ENCODE measurements at regions not wholly inside any gene's neighbourhood (a gene's known extent, or its start where the extent isn't known, plus 50 kb on each side); places are given as distances from the start of the nearest gene placed in this dataset.

DNA sequence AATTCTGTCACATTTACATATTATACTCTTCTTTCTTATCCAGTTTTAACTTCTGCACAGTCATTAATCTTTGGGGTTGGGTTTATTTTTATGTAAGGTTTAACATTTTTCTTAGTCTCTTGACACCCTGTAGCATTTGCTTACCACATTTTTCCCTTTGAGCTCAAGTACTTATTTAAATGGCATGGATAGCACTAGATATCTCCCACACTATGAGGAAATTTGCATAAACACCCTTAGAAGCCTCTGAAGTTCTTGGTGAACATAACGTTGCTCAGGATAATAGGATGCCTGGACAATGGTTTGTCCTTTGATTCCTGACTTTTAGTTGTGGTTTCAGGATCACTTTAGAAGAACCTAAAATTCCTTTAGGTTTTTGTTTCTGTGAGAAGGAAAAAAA is 338.9 kb downstream of the PCDH17 start:
- no peak for TF ChIP-seq TAF1 (IDR thresholded peaks at IDR 0.05; ENCODE audit: borderline replicate concordance, insufficient read depth, low read length)
- no peak for TF ChIP-seq REST (IDR thresholded peaks at IDR 0.05; ENCODE audit: insufficient read depth in 1 of 2, low read depth in 2 of 2, low read length in 2 of 2)
- no peak for TF ChIP-seq SIN3A (IDR thresholded peaks at IDR 0.05; ENCODE audit: borderline replicate concordance, insufficient read depth, low read length)
- no peak for TF ChIP-seq POLR2AphosphoS5 (IDR thresholded peaks at IDR 0.05; ENCODE audit: low read depth, low read length)
- no peak for TF ChIP-seq FOXP2 (optimal IDR thresholded peaks at IDR 0.05; ENCODE audit: borderline replicate concordance, extremely low read depth, extremely low read length, insufficient read depth)

GRCh38 chr13:57982782-57983181 is 351.2 kb downstream of the PCDH17 start:
- TF ChIP-seq REST (IDR thresholded peaks at IDR 0.05; ENCODE audit: insufficient read depth in 1 of 2, low read depth in 2 of 2, low read length in 2 of 2) (no peak), TAF1 (IDR thresholded peaks at IDR 0.05; ENCODE audit: borderline replicate concordance, insufficient read depth, low read length) (no peak), SIN3A (IDR thresholded peaks at IDR 0.05; ENCODE audit: borderline replicate concordance, insufficient read depth, low read length) (no peak), FOXP2 (optimal IDR thresholded peaks at IDR 0.05; ENCODE audit: borderline replicate concordance, extremely low read depth, extremely low read length, insufficient read depth) (no peak)

- TF ChIP-seq POLR2AphosphoS5 (IDR thresholded peaks at IDR 0.05; ENCODE audit: low read depth, low read length) (no peak), REST (IDR thresholded peaks at IDR 0.05; ENCODE audit: insufficient read depth in 1 of 2, low read depth in 2 of 2, low read length in 2 of 2) (no peak), TAF1 (IDR thresholded peaks at IDR 0.05; ENCODE audit: borderline replicate concordance, insufficient read depth, low read length) (no peak), SIN3A (IDR thresholded peaks at IDR 0.05; ENCODE audit: borderline replicate concordance, insufficient read depth, low read length) (no peak), FOXP2 (optimal IDR thresholded peaks at IDR 0.05; ENCODE audit: borderline replicate concordance, extremely low read depth, extremely low read length, insufficient read depth) (no peak)
Measured at GRCh38 chr13:57988276-57988675, 356.7 kb downstream of the PCDH17 start.

GRCh38 chr13:57991041-57991440 is 359.5 kb downstream of the PCDH17 start:
- TF ChIP-seq FOXP2 (optimal IDR thresholded peaks at IDR 0.05; ENCODE audit: borderline replicate concordance, extremely low read depth, extremely low read length, insufficient read depth) (no peak), SIN3A (IDR thresholded peaks at IDR 0.05; ENCODE audit: borderline replicate concordance, insufficient read depth, low read length) (no peak), TAF1 (IDR thresholded peaks at IDR 0.05; ENCODE audit: borderline replicate concordance, insufficient read depth, low read length) (no peak), POLR2AphosphoS5 (IDR thresholded peaks at IDR 0.05; ENCODE audit: low read depth, low read length) (no peak), REST (IDR thresholded peaks at IDR 0.05; ENCODE audit: insufficient read depth in 1 of 2, low read depth in 2 of 2, low read length in 2 of 2) (no peak)

GRCh38 chr13:57992416-57992815 is 360.9 kb downstream of the PCDH17 start:
- no peak for TF ChIP-seq SIN3A (IDR thresholded peaks at IDR 0.05; ENCODE audit: borderline replicate concordance, insufficient read depth, low read length)
